A673 (cell line): ENCODE measurements at regions not wholly inside any gene's neighbourhood (a gene's known extent, or its start where the extent isn't known, plus 50 kb on each side); places are given as distances from the start of the nearest gene placed in this dataset.
A peak's percentile ranks its signal among the peaks of the same experiment; 100 is the strongest.

Experiments used
- BruUV-seq: library from RNA; stranded (reverse); fragments of 400-500 nt; replicated peaks from 2 replicates; lab custom pipeline; 2021; lab: Mats Ljungman, UMichigan
- CTCF ChIA-PET: fragments of 300-600 bp; sonication (Branson Sonifier 250); formaldehyde crosslinking; loops from one replicate; lab custom pipeline; 2022; ENCODE audit warnings: antibody characterized with exemption; lab: Charles Lee
- POLR2A ChIA-PET: fragments of 300-600 bp; sonication (Branson Sonifier 250); formaldehyde crosslinking; loops from one replicate; lab custom pipeline; 2022; ENCODE audit warnings: antibody characterized with exemption; ENCODE audit not compliant: low non-redundant PET; lab: Charles Lee
- DNase-seq: peaks from one replicate; pipeline ENCODE4 v3.0.0-alpha.2; 2015; ENCODE audit warnings: low spot score
- H3K27ac ChIP-seq: fragments of 200-600 bp; sonication (generic); 2 replicates; pipeline ENCODE4 v1.5.1; 2016; ENCODE audit warnings: mixed run types, low read depth, mild to moderate bottlenecking, mixed read lengths, antibody characterized with exemption, low read length; ENCODE audit not compliant: poor library complexity, severe bottlenecking
- H3K27me3 ChIP-seq: fragments of 200-600 bp; sonication (generic); replicated peaks from 2 replicates; pipeline ENCODE4 v1.6.1; 2017; ENCODE audit warnings: mixed run types, low read depth, mild to moderate bottlenecking, mixed read lengths, antibody characterized with exemption, low read length; ENCODE audit not compliant: insufficient read depth, poor library complexity
- H3K36me3 ChIP-seq: fragments of 200-600 bp; sonication (generic); 2 replicates; pipeline ENCODE4 v1.6.1; 2016; ENCODE audit warnings: mixed run types, mild to moderate bottlenecking, mixed read lengths, antibody characterized with exemption, low read length; ENCODE audit not compliant: insufficient read depth, poor library complexity, severe bottlenecking
- H3K4me1 ChIP-seq: fragments of 200-600 bp; sonication (generic); 2 replicates; pipeline ENCODE4 v1.6.1; 2017; ENCODE audit warnings: mixed run types, mild to moderate bottlenecking, mixed read lengths, antibody characterized with exemption, low read length; ENCODE audit not compliant: insufficient read depth, poor library complexity, severe bottlenecking
- H3K4me3 ChIP-seq: fragments of 200-600 bp; sonication (generic); 2 replicates; pipeline ENCODE4 v1.5.1; 2016; ENCODE audit warnings: low read depth, mixed run types, mild to moderate bottlenecking, mixed read lengths, low read length; ENCODE audit not compliant: poor library complexity, severe bottlenecking
- H3K9me3 ChIP-seq: fragments of 200-600 bp; sonication (generic); 2 replicates; pipeline ENCODE4 v1.6.1; 2016; ENCODE audit warnings: mixed run types, low read depth, mild to moderate bottlenecking, mixed read lengths, antibody characterized with exemption, low read length; ENCODE audit not compliant: poor library complexity, severe bottlenecking
- EZH2 ChIP-seq: fragments of 200-600 bp; sonication (generic); IDR thresholded peaks from 2 replicates; pipeline ENCODE4 v1.6.1; 2017; ENCODE audit warnings: borderline replicate concordance, low read depth, mild to moderate bottlenecking, mixed read lengths, antibody characterized with exemption, low read length; ENCODE audit not compliant: poor library complexity, severe bottlenecking
- intact Hi-C: fragments of 100-400 bp; cut with micrococcal nuclease; formaldehyde crosslinking; loops from one replicate; pipeline ENCODE4 v1.10.0; 2022; ENCODE audit not compliant: unreplicated experiment
- TF ChIP-seq, protein P1 (sequence below): fragments of 300-800, 200-600 bp; sonication (generic); conservative IDR thresholded peaks from 2 replicates; pipeline ENCODE4 v1.5.1; 2017; ENCODE audit warnings: low read depth, mild to moderate bottlenecking, antibody characterized with exemption, low read length, moderate library complexity, mixed read lengths

DNA sequence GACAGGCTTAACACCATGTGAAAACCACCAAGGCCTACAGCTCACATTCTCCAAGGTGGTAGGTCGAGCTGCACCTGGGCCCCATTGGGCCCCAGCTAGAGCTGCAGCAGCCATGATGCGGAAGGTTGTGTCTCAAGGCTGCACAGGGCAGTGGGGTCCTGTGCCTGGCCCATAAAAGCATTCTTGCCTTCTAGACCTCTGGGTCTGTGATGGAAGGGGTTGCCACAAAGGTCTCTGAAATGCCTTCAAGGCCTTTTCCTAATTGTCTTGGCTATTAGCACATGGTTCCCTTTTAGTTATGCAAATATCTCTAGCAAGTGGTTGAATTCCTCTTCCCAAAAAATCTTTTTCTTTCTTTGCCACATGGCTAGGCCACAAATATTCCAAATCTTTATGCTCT, 52.5 kb upstream of the C11orf58 start:
- no peaks in the 10 kb centered on the region for H3K4me1 ChIP-seq
- ChIA-PET POLR2A (no interaction called here), CTCF (no interaction called here)
- H3K9me3 ChIP-seq = no peaks in the 10 kb centered on the region
- DNase-seq = no peak
- no TSS peak for BruUV-seq
- H3K27ac ChIP-seq = no peak overlapping the region
- no peak overlapping the region for H3K4me3 ChIP-seq
- H3K27me3 ChIP-seq = no peaks in the 10 kb centered on the region
- TF ChIP-seq, protein P1, sequence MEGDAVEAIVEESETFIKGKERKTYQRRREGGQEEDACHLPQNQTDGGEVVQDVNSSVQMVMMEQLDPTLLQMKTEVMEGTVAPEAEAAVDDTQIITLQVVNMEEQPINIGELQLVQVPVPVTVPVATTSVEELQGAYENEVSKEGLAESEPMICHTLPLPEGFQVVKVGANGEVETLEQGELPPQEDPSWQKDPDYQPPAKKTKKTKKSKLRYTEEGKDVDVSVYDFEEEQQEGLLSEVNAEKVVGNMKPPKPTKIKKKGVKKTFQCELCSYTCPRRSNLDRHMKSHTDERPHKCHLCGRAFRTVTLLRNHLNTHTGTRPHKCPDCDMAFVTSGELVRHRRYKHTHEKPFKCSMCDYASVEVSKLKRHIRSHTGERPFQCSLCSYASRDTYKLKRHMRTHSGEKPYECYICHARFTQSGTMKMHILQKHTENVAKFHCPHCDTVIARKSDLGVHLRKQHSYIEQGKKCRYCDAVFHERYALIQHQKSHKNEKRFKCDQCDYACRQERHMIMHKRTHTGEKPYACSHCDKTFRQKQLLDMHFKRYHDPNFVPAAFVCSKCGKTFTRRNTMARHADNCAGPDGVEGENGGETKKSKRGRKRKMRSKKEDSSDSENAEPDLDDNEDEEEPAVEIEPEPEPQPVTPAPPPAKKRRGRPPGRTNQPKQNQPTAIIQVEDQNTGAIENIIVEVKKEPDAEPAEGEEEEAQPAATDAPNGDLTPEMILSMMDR = no peak
- TF ChIP-seq EZH2 = no peak
- H3K36me3 ChIP-seq = no peaks in the 10 kb centered on the region
- intact Hi-C loops = no loop called here

DNA sequence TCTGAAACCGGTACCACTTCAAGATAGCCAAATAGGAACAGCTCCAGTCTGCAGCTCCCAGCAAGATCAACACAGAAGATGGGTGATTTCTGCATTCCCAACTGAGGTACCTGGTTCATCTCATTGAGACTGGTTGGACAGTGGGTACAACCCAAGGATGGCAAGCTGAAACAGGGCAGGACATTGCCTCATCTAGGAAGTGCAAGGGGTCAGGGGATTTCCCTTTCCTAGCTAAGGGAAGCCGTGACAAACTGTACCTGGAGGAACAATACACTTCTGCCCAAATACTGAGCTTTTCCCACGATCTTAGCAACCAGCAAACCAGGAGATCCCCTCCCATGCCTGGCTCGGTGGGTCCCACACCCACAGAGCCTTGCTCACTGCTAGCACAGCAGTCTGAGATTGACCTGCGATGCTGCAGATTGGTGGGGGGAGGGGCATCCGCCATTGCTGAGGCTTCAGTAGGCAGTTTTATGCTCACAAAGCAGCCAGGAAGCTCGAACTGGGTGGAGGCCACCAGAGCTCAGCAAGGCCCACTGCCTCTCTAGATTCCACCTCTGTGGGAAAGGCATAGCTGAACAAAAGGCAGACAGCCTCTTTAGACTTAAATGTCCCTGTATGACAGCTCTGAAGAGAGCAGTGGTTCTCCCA, 59.9 kb upstream of the C11orf58 start:
- BruUV-seq = no TSS peak
- intact Hi-C loops = no loop called here
- no peak overlapping the region for H3K27ac ChIP-seq
- no peaks in the 10 kb centered on the region for H3K9me3 ChIP-seq
- CTCF ChIA-PET = no interaction called here
- TF ChIP-seq, protein P1 = no peak
- TF ChIP-seq EZH2 = no peak
- no peak for DNase-seq
- H3K36me3 ChIP-seq = no peaks in the 10 kb centered on the region
- H3K4me3 ChIP-seq = no peak overlapping the region
- no peaks in the 10 kb centered on the region for H3K4me1 ChIP-seq
- POLR2A ChIA-PET = no interaction called here
- no peaks in the 10 kb centered on the region for H3K27me3 ChIP-seq

DNA sequence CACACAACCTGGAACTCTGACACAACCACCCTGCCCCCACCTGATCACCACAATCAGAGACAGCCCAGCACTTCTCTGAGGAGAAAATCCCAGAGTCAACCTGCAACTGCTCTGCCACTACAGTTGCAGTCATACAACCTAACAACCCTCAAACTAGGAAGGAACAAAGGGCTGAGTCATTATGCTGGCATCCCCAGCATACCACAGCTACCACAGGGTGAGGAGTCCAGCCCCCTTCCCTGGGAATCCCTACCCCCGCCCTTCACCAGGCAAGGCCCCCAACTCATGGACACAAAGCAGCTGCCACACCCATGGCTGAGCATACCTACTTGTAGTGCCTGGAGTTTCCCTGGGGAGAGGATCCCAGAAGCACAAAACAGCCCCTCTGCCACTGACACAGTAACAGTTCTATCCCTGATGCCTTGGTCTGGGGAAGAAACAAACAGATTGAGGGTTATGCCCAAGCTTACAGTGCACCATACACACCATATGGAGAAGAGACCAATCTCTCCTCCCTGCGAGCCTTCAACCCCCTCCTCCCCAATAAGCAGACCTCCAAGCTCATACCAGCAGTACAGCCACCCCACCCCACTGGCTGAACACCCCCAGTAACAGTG, 68.5 kb upstream of the C11orf58 start:
- ChIA-PET CTCF (no interaction called here), POLR2A (no interaction called here)
- no peak overlapping the region for H3K4me3 ChIP-seq
- no peaks in the 10 kb centered on the region for H3K36me3 ChIP-seq
- H3K27me3 ChIP-seq = no peaks in the 10 kb centered on the region
- H3K4me1 ChIP-seq = no peaks in the 10 kb centered on the region
- H3K27ac ChIP-seq = no peak overlapping the region
- DNase-seq = peak; percentile 26
- intact Hi-C loops = no loop called here
- BruUV-seq = no TSS peak
- TF ChIP-seq EZH2 = no peak
- TF ChIP-seq, protein P1 = no peak
- no peaks in the 10 kb centered on the region for H3K9me3 ChIP-seq
